HepG2 (cell line): ENCODE measurements at regions not wholly inside any gene's neighbourhood (a gene's known extent, or its start where the extent isn't known, plus 50 kb on each side); places are given as distances from the start of the nearest gene placed in this dataset.

Source experiments
- ATAC-seq: fragments of 200-7000 bp; cut with Tn5 transposase; 3 replicates; pipeline ENCODE4 v1.9.1; 2020; ENCODE audit warnings: mild to moderate bottlenecking, moderate library complexity
- BruUV-seq: library from RNA; stranded (reverse); fragments of 400-500 nt; replicated peaks from 2 replicates; lab custom pipeline; 2021; lab: Mats Ljungman, UMichigan
- CTCF ChIA-PET: fragments of 300-600 bp; formaldehyde crosslinking; extraction: SDS; loops from one replicate; lab custom pipeline; 2021; ENCODE audit warnings: low total read pairs, inconsistent platforms, low intra/inter-chr PET ratio; lab: Yijun Ruan, JAX
- POLR2A ChIA-PET: fragments of 350-600 bp; sonication (Branson Sonifier 250); formaldehyde crosslinking; loops from one replicate; lab custom pipeline; 2020; ENCODE audit warnings: antibody characterized with exemption, inconsistent platforms; lab: Yijun Ruan, JAX
- DNase-seq: peaks from one replicate; pipeline ENCODE4 v3.0.0-alpha.2; 2015; ENCODE audit warnings: low spot score
- FAIRE-seq: peaks from 3 replicates; lab custom pipeline; 2011; peaks lifted over from hg19 to GRCh38; lab: Jason Lieb, UNC
- H2AFZ ChIP-seq: one replicate; pipeline ENCODE4 v1.6.1; 2011; ENCODE audit warnings: low read length, inconsistent platforms
- H3K27ac ChIP-seq: fragments of 300-600 bp; 3 replicates; pipeline ENCODE4 v1.8.0; 2011; ENCODE audit warnings: mixed run types, mild to moderate bottlenecking, mixed read lengths, low read length, inconsistent platforms; ENCODE audit not compliant: insufficient read depth; ENCODE audit errors: extremely low read length
- H3K27me3 ChIP-seq, 2 experiments: fragments of 200-600 bp in 1 of 2; 2 replicates in 1 of 2; 3 replicates in 1 of 2; pipeline versions ENCODE4 v1.6.0 to v1.8.0; 2011; ENCODE audit warnings: low read length in 2 of 2, mild to moderate bottlenecking in 2 of 2, moderate library complexity in 2 of 2, inconsistent platforms in 1 of 2; ENCODE audit not compliant: insufficient read depth in 2 of 2, control insufficient read depth in 1 of 2
- H3K36me3 ChIP-seq, 2 experiments: fragments of 200-600 bp in 1 of 2; replicated peaks in 1 of 2; 2 replicates in 1 of 2; 3 replicates in 1 of 2; pipeline versions ENCODE4 v1.5.1 to v1.8.0; 2011; ENCODE audit warnings: low read length in 2 of 2, inconsistent platforms in 1 of 2; ENCODE audit not compliant: insufficient read depth in 2 of 2, control insufficient read depth in 1 of 2
- H3K4me1 ChIP-seq: 2 replicates; pipeline ENCODE4 v1.5.1; 2012; ENCODE audit warnings: low read length, inconsistent platforms; ENCODE audit not compliant: insufficient read depth
- H3K4me2 ChIP-seq: 2 replicates; pipeline ENCODE4 v1.6.0; 2011; ENCODE audit warnings: low read depth, low read length, inconsistent platforms
- H3K4me3 ChIP-seq, 3 experiments: fragments of 200-600 bp in 1 of 3; sonication (generic), shearing (Covaris generic) in 1 of 3; replicated peaks in 1 of 3; 2 replicates each; pipeline ENCODE4 v1.5.1; 2011 to 2016; ENCODE audit warnings: low read length in 3 of 3, inconsistent platforms in 2 of 3, low read depth in 2 of 3, mild to moderate bottlenecking in 2 of 3, control low read depth in 1 of 3, mixed read lengths in 1 of 3; ENCODE audit not compliant: insufficient read depth in 1 of 3
- H3K79me2 ChIP-seq: one replicate; pipeline ENCODE4 v1.6.1; 2011; ENCODE audit warnings: low read length, inconsistent platforms; ENCODE audit not compliant: insufficient read depth
- H3K9ac ChIP-seq: 2 replicates; pipeline ENCODE4 v1.6.0; 2011; ENCODE audit warnings: mild to moderate bottlenecking, low read depth, low read length, inconsistent platforms; ENCODE audit not compliant: insufficient read depth
- H3K9me3 ChIP-seq: 2 replicates; pipeline ENCODE4 v1.5.1; 2012; ENCODE audit warnings: mild to moderate bottlenecking, low read length
- H4K20me1 ChIP-seq: 2 replicates; pipeline ENCODE4 v1.6.0; 2011; ENCODE audit warnings: inconsistent platforms, mild to moderate bottlenecking, low read length, moderate library complexity; ENCODE audit not compliant: insufficient read depth
- CHD4 ChIP-seq: fragments of 200-600 bp; sonication (generic); IDR thresholded peaks from 2 replicates; pipeline ENCODE4 v1.7.0; 2017; ENCODE audit warnings: mild to moderate bottlenecking, low read length, borderline replicate concordance
- FOXO1 ChIP-seq: sonication (generic); formaldehyde crosslinking; IDR thresholded peaks from 2 replicates; pipeline ENCODE4 v1.4.0; 2020; ENCODE audit warnings: missing genetic modification reagents
- GZF1 ChIP-seq: sonication (generic); formaldehyde crosslinking; IDR thresholded peaks from 2 replicates; pipeline ENCODE4 v1.5.1; 2020; ENCODE audit warnings: mild to moderate bottlenecking, missing genetic modification reagents
- MED8 ChIP-seq: sonication (generic); formaldehyde crosslinking; IDR thresholded peaks from 2 replicates; pipeline ENCODE4 v1.8.1; 2023; ENCODE audit warnings: mild to moderate bottlenecking, missing genetic modification reagents; ENCODE audit not compliant: insufficient replicate concordance
- MZF1 ChIP-seq: sonication (generic); formaldehyde crosslinking; IDR thresholded peaks from 2 replicates; pipeline ENCODE4 v1.8.1; 2023; ENCODE audit warnings: mild to moderate bottlenecking, missing genetic modification reagents, borderline replicate concordance
- PAF1 ChIP-seq: IDR thresholded peaks from 2 replicates; pipeline ENCODE4 v1.6.1; 2016; ENCODE audit warnings: missing genetic modification reagents, missing compliant biosample characterization
- RAD51 ChIP-seq: fragments of 450-650 bp; IDR thresholded peaks from 2 replicates; pipeline ENCODE4 v1.6.1; 2016; ENCODE audit warnings: borderline replicate concordance
- REL ChIP-seq: sonication (generic); formaldehyde crosslinking; conservative IDR thresholded peaks from 2 replicates; pipeline ENCODE4 v1.8.0; 2022; ENCODE audit warnings: mild to moderate bottlenecking, missing genetic modification reagents, moderate library complexity
- SOX5 ChIP-seq: IDR thresholded peaks from 2 replicates; pipeline ENCODE4 v1.6.1; 2016; ENCODE audit warnings: borderline replicate concordance
- TBX3 ChIP-seq: fragments of 450-650 bp; IDR thresholded peaks from 2 replicates; pipeline ENCODE4 v1.6.1; 2017; ENCODE audit warnings: antibody characterized with exemption, mild to moderate bottlenecking, inconsistent platforms, borderline replicate concordance
- ZBTB21 ChIP-seq: sonication (generic); formaldehyde crosslinking; IDR thresholded peaks from 2 replicates; pipeline ENCODE4 v1.4.0; 2020; ENCODE audit warnings: missing genetic modification reagents
- ZNF607 ChIP-seq: sonication (generic); formaldehyde crosslinking; IDR thresholded peaks from 2 replicates; pipeline ENCODE4 v1.5.1; 2020; ENCODE audit warnings: missing genetic modification reagents, mild to moderate bottlenecking, borderline replicate concordance
- ZNF629 ChIP-seq: sonication (generic); formaldehyde crosslinking; conservative IDR thresholded peaks from 2 replicates; pipeline ENCODE4 v1.5.0; 2020; ENCODE audit warnings: missing genetic modification reagents
- WGBS: methylation state at CpG from one replicate; pipeline ENCODE4 v1.1.6; 2017; ENCODE audit warnings: low lambda C conversion rate; 5-methylcytosine and 5-hydroxymethylcytosine counted together
- in situ Hi-C: cut with HindIII; loops from 2 replicates; pipeline ENCODE4 v1.10.0; 2017; ENCODE audit warnings: low pct_unique_long_range_greater_than_20kb; ENCODE audit not compliant: extremely low pct_ligation_motif_present
- intact Hi-C: fragments of 100-400 bp; cut with micrococcal nuclease; formaldehyde crosslinking; loops from one replicate; pipeline ENCODE4 v1.10.0; 2022; ENCODE audit not compliant: unreplicated experiment
- TF ChIP-seq, protein P1 (sequence below): sonication (generic); formaldehyde crosslinking; IDR thresholded peaks from 2 replicates; pipeline ENCODE4 v1.4.0; 2020; ENCODE audit warnings: mild to moderate bottlenecking, missing genetic modification reagents
- TF ChIP-seq, protein P2 (sequence below): sonication (generic); formaldehyde crosslinking; IDR thresholded peaks from 2 replicates; pipeline ENCODE4 v1.9.0; 2021; ENCODE audit warnings: missing genetic modification reagents, mild to moderate bottlenecking, borderline replicate concordance

DNA sequence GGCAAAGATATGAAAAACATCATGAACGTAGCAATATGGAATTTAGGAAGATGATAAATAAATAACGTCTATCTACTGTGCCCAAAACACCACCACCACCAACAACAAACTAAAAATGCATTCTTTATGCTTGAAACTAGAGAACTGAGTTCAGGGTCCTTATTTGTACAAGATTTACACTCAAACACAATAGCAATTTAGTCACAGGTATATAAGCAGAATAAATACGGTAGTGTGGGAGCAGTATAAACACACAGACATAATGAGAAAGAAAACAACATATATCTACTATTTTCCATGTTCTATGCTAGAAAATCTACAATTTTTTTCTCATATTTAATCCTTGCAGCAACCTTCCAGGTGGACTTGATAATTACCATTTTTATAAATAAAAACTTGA, 64.3 kb downstream of the ARL4A start:
- no peak overlapping the region for H3K27ac ChIP-seq
- H3K4me1 ChIP-seq: peaks cover 9% of the 10 kb centered on the region
- H3K9me3 ChIP-seq: no peaks in the 10 kb centered on the region
- no peak overlapping the region for H3K4me2 ChIP-seq
- no peaks in the 10 kb centered on the region for H3K79me2 ChIP-seq
- H2AFZ ChIP-seq: no peak overlapping the region
- ChIA-PET POLR2A (no interaction called here), CTCF (no interaction called here)
- intact Hi-C loops (no loop called here), in situ Hi-C loops (no loop called here)
- no peak for TF ChIP-seq RAD51
- TF ChIP-seq MZF1 (CRISPR knock-in tag): no peak
- TF ChIP-seq, protein P1, sequence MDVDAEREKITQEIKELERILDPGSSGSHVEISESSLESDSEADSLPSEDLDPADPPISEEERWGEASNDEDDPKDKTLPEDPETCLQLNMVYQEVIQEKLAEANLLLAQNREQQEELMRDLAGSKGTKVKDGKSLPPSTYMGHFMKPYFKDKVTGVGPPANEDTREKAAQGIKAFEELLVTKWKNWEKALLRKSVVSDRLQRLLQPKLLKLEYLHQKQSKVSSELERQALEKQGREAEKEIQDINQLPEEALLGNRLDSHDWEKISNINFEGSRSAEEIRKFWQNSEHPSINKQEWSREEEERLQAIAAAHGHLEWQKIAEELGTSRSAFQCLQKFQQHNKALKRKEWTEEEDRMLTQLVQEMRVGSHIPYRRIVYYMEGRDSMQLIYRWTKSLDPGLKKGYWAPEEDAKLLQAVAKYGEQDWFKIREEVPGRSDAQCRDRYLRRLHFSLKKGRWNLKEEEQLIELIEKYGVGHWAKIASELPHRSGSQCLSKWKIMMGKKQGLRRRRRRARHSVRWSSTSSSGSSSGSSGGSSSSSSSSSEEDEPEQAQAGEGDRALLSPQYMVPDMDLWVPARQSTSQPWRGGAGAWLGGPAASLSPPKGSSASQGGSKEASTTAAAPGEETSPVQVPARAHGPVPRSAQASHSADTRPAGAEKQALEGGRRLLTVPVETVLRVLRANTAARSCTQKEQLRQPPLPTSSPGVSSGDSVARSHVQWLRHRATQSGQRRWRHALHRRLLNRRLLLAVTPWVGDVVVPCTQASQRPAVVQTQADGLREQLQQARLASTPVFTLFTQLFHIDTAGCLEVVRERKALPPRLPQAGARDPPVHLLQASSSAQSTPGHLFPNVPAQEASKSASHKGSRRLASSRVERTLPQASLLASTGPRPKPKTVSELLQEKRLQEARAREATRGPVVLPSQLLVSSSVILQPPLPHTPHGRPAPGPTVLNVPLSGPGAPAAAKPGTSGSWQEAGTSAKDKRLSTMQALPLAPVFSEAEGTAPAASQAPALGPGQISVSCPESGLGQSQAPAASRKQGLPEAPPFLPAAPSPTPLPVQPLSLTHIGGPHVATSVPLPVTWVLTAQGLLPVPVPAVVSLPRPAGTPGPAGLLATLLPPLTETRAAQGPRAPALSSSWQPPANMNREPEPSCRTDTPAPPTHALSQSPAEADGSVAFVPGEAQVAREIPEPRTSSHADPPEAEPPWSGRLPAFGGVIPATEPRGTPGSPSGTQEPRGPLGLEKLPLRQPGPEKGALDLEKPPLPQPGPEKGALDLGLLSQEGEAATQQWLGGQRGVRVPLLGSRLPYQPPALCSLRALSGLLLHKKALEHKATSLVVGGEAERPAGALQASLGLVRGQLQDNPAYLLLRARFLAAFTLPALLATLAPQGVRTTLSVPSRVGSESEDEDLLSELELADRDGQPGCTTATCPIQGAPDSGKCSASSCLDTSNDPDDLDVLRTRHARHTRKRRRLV (CRISPR knock-in tag): no peak
- TF ChIP-seq TBX3: 0 out of 2 replicates have a peak, but pooled peaks have one; percentile 12
- TF ChIP-seq ZBTB21 (CRISPR knock-in tag): no peak
- TF ChIP-seq ZNF607 (CRISPR knock-in tag): no peak
- no peak for TF ChIP-seq CHD4
- no peak for TF ChIP-seq FOXO1 (CRISPR knock-in tag)
- TF ChIP-seq GZF1 (CRISPR knock-in tag): peak; percentile 95
- TF ChIP-seq, protein P2, sequence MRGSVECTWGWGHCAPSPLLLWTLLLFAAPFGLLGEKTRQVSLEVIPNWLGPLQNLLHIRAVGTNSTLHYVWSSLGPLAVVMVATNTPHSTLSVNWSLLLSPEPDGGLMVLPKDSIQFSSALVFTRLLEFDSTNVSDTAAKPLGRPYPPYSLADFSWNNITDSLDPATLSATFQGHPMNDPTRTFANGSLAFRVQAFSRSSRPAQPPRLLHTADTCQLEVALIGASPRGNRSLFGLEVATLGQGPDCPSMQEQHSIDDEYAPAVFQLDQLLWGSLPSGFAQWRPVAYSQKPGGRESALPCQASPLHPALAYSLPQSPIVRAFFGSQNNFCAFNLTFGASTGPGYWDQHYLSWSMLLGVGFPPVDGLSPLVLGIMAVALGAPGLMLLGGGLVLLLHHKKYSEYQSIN (CRISPR knock-in tag): no peak
- TF ChIP-seq MED8: no peak
- no peak for TF ChIP-seq REL (CRISPR knock-in tag)
- no peak for TF ChIP-seq ZNF629 (CRISPR knock-in tag)
- no peak for TF ChIP-seq PAF1
- peak; percentile 46; the same call in 1 of the 2 replicates for TF ChIP-seq SOX5 (CRISPR knock-in tag)
- H3K4me3 ChIP-seq: no peak overlapping the region
- no TSS peak for BruUV-seq
- FAIRE-seq (no peak), ATAC-seq (0 out of 3 replicates have a peak, but pooled peaks have one; percentile 34), DNase-seq (no peak)
- H4K20me1 ChIP-seq: no peaks in the 10 kb centered on the region
- no peak overlapping the region for H3K9ac ChIP-seq
- H3K36me3 ChIP-seq: no peaks in the 10 kb centered on the region
- no peaks in the 10 kb centered on the region for H3K27me3 ChIP-seq
- 14% methylated on average over 3 of the region's 3 CpGs for WGBS
